HEK293T (cell line): ENCODE measurements at regions not wholly inside any gene's neighbourhood (a gene's known extent, or its start where the extent isn't known, plus 50 kb on each side); places are given as distances from the start of the nearest gene placed in this dataset.

Source experiments
- ARNT ChIP-seq: fragments of 450-650 bp; IDR thresholded peaks from 2 replicates; pipeline ENCODE4 v1.6.1; 2017; ENCODE audit warnings: mild to moderate bottlenecking
- BHLHE40 ChIP-seq: fragments of 450-650 bp; IDR thresholded peaks from 2 replicates; pipeline ENCODE4 v1.6.1; 2016; ENCODE audit warnings: mild to moderate bottlenecking, moderate library complexity, borderline replicate concordance
- ELF4 ChIP-seq: fragments of 450-650 bp; IDR thresholded peaks from 2 replicates; pipeline ENCODE4 v1.6.1; 2017; ENCODE audit warnings: antibody characterized with exemption
- FOXA1 ChIP-seq: fragments of 450-650 bp; IDR thresholded peaks from 2 replicates; pipeline ENCODE4 v1.6.1; 2016; ENCODE audit warnings: mild to moderate bottlenecking
- FOXK2 ChIP-seq: fragments of 450-650 bp; IDR thresholded peaks from 2 replicates; pipeline ENCODE4 v1.6.1; 2016; ENCODE audit warnings: mild to moderate bottlenecking
- FOXM1 ChIP-seq: fragments of 450-650 bp; IDR thresholded peaks from 2 replicates; pipeline ENCODE4 v1.6.1; 2017; ENCODE audit warnings: mild to moderate bottlenecking, borderline replicate concordance
- HDGF ChIP-seq: fragments of 450-650 bp; IDR thresholded peaks from 2 replicates; pipeline ENCODE4 v1.6.1; 2017; ENCODE audit warnings: antibody characterized with exemption, borderline replicate concordance
- L3MBTL2 ChIP-seq: fragments of 450-650 bp; conservative IDR thresholded peaks from 2 replicates; pipeline ENCODE4 v1.6.1; 2016; ENCODE audit warnings: mild to moderate bottlenecking
- LEF1 ChIP-seq: fragments of 450-650 bp; IDR thresholded peaks from 2 replicates; pipeline ENCODE4 v1.6.1; 2017; ENCODE audit warnings: mild to moderate bottlenecking, borderline replicate concordance
- NFRKB ChIP-seq: fragments of 450-650 bp; IDR thresholded peaks from 2 replicates; pipeline ENCODE4 v1.6.1; 2016; ENCODE audit warnings: mild to moderate bottlenecking, moderate library complexity
- SP1 ChIP-seq: fragments of 450-650 bp; IDR thresholded peaks from 2 replicates; pipeline ENCODE4 v1.6.1; 2017
- SUZ12 ChIP-seq: fragments of 450-650 bp; IDR thresholded peaks from 2 replicates; pipeline ENCODE4 v1.6.1; 2016; ENCODE audit warnings: mild to moderate bottlenecking
- TARDBP ChIP-seq: fragments of 450-650 bp; IDR thresholded peaks from 2 replicates; pipeline ENCODE4 v1.6.1; 2016

DNA sequence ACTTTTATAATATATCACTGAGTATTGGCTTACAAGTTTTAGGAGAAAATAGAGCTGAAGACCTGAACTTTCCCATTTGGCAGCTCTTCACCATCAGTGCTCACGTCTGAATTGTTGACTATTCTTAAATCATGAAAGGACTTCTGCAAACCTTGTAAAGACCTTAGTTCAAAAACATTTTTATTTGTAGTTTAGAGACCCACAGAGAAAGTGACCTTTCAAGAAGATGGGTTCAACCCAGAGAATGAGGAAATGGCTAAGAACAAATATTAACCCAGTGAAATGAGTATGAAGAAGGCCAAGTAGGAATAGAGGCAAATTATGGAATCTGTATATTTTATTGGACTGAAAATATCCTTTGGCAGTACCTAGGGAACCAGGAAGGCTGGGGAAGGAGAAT lies 1151.1 kb downstream of the GATA3 start:
- no peak for TF ChIP-seq ELF4
- TF ChIP-seq BHLHE40, result no peak
- TF ChIP-seq SP1, result no peak
- TF ChIP-seq ARNT, result no peak
- no peak for TF ChIP-seq FOXK2
- no peak for TF ChIP-seq NFRKB
- no peak for TF ChIP-seq SUZ12
- no peak for TF ChIP-seq HDGF
- TF ChIP-seq LEF1, result no peak
- no peak for TF ChIP-seq FOXM1
- TF ChIP-seq L3MBTL2, result no peak
- TF ChIP-seq TARDBP, result no peak
- TF ChIP-seq FOXA1, result no peak
